ENCODE measurements at regions not wholly inside any gene's neighbourhood (a gene's known extent, or its start where the extent isn't known, plus 50 kb on each side); places are given as distances from the start of the nearest gene placed in this dataset.
"Not testable (repeated sequence)": the region's sequence is repeated elsewhere in the genome, so short reads cannot be mapped to it uniquely, and the experiment has no call there.

DNA sequence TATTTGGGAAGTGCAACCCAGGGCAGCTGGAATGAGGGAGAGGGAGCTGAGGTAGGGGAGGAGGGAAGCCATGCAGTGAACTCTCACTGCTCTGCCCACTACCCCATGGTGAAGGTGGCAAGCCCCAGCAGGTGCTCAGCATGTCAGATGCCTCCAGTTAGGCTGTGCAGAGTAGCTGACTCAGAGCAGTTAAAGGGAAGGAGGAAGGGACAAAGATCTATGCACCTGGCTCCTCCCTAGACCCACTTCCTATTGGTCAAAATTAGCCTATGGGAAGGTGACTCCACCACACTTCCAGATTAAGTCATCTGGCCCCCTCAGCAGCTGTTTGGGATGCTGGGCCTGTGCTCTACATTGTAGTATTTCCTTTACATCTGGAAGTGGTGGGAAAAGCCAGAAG is 125.7 kb upstream of the MTPN start:
- Histone ChIP-seq H3F3A (ENCODE audit: insufficient read depth) (no peaks in the 10 kb centered on the region), H2AFZ (ENCODE audit: low read depth, low read length, severe bottlenecking) (no peak overlapping the region), H3K36me3 (ENCODE audit: low read length) (no peaks in the 10 kb centered on the region), H3K9me3 (ENCODE audit: insufficient read depth, low read length) (no peaks in the 10 kb centered on the region), H3K4me3 (ENCODE audit: insufficient read depth, low read length, poor library complexity, severe bottlenecking) (no peak overlapping the region), H3K4me2 (ENCODE audit: low read depth, low read length, poor library complexity, severe bottlenecking) (no peak overlapping the region), H3K9ac (ENCODE audit: low read length) (no peak overlapping the region), H3K27me3 (ENCODE audit: low read length) (no peaks in the 10 kb centered on the region), H3K27ac (ENCODE audit: low read depth, low read length) (no peak overlapping the region), H3K79me2 (ENCODE audit: insufficient read depth, low read length) (no peaks in the 10 kb centered on the region), H4K20me1 (ENCODE audit: low read depth, low read length) (no peaks in the 10 kb centered on the region), H3K9me2 (replicated peaks; ENCODE audit: insufficient read depth, low read length) (no peaks in the 10 kb centered on the region)
- TF ChIP-seq EZH2phosphoT487 (conservative IDR thresholded peaks at IDR 0.05; ENCODE audit: low read length): no peak
- TF ChIP-seq, protein P1, sequence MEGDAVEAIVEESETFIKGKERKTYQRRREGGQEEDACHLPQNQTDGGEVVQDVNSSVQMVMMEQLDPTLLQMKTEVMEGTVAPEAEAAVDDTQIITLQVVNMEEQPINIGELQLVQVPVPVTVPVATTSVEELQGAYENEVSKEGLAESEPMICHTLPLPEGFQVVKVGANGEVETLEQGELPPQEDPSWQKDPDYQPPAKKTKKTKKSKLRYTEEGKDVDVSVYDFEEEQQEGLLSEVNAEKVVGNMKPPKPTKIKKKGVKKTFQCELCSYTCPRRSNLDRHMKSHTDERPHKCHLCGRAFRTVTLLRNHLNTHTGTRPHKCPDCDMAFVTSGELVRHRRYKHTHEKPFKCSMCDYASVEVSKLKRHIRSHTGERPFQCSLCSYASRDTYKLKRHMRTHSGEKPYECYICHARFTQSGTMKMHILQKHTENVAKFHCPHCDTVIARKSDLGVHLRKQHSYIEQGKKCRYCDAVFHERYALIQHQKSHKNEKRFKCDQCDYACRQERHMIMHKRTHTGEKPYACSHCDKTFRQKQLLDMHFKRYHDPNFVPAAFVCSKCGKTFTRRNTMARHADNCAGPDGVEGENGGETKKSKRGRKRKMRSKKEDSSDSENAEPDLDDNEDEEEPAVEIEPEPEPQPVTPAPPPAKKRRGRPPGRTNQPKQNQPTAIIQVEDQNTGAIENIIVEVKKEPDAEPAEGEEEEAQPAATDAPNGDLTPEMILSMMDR (IDR thresholded peaks at IDR 0.05; ENCODE audit: insufficient read depth, low read length, poor library complexity, severe bottlenecking): no peak

DNA sequence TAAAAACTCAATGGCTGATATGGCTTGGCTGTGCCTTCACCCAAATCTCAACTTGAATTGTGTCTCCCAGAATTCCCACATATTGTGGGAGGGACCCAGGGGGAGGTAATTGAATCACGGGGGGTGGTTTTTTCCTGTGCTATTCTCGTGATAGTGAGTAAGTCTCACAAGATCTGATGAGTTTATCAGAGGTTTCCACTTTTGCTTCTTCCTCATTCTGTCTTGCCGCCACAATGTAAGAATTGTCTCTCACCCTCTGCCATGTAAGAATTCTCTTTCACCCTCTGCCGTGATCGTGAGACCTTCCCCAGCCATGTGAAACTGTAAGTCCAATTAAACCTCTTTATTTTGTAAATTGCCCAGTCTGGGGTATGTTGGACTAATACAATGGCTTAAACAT is 115.6 kb upstream of the MTPN start:
- H3K9me3 ChIP-seq (ENCODE audit: insufficient read depth, low read length); H3K36me3 ChIP-seq (ENCODE audit: low read length); H3K27me3 ChIP-seq (ENCODE audit: low read length); H4K20me1 ChIP-seq (ENCODE audit: low read depth, low read length); H3K9ac ChIP-seq (ENCODE audit: low read length); H3K27ac ChIP-seq (ENCODE audit: low read depth, low read length); H2AFZ ChIP-seq (ENCODE audit: low read depth, low read length, severe bottlenecking); H3K4me3 ChIP-seq (ENCODE audit: insufficient read depth, low read length, poor library complexity, severe bottlenecking); H3K4me2 ChIP-seq (ENCODE audit: low read depth, low read length, poor library complexity, severe bottlenecking); H3K9me2 ChIP-seq (replicated peaks; ENCODE audit: insufficient read depth, low read length); H3K79me2 ChIP-seq (ENCODE audit: insufficient read depth, low read length); H3F3A ChIP-seq (ENCODE audit: insufficient read depth): not testable (repeated sequence)

DNA sequence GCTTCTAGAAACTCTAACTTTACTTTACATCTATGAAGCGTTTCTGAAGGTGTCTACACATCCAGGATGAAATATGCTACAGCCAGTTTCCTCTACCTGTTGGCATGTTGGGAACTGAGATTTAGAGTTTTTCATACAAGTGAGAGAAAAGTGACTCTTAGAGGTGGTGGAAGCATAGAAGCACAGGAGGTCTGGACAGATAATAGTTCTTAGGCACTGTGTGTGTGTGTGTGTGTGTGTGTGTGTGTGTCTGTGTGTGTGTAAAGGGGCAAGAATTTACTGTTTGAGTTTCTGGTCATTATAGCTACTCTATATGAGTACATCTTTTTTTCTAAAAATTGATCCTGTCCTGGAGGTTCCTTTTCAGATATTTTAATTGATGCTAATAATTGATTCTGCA is 110.7 kb upstream of the MTPN start:
- Histone ChIP-seq H4K20me1 (ENCODE audit: low read depth, low read length) (no peaks in the 10 kb centered on the region), H3F3A (ENCODE audit: insufficient read depth) (no peaks in the 10 kb centered on the region), H3K4me2 (ENCODE audit: low read depth, low read length, poor library complexity, severe bottlenecking) (no peak overlapping the region), H3K9me3 (ENCODE audit: insufficient read depth, low read length) (no peaks in the 10 kb centered on the region), H3K79me2 (ENCODE audit: insufficient read depth, low read length) (no peaks in the 10 kb centered on the region), H3K36me3 (ENCODE audit: low read length) (no peaks in the 10 kb centered on the region), H3K4me3 (ENCODE audit: insufficient read depth, low read length, poor library complexity, severe bottlenecking) (no peak overlapping the region), H3K9me2 (replicated peaks; ENCODE audit: insufficient read depth, low read length) (no peaks in the 10 kb centered on the region), H2AFZ (ENCODE audit: low read depth, low read length, severe bottlenecking) (no peak overlapping the region), H3K27me3 (ENCODE audit: low read length) (no peaks in the 10 kb centered on the region), H3K9ac (ENCODE audit: low read length) (no peak overlapping the region), H3K27ac (ENCODE audit: low read depth, low read length) (no peak overlapping the region)
- TF ChIP-seq, protein P1 (IDR thresholded peaks at IDR 0.05; ENCODE audit: insufficient read depth, low read length, poor library complexity, severe bottlenecking): no peak
- TF ChIP-seq EZH2phosphoT487 (conservative IDR thresholded peaks at IDR 0.05; ENCODE audit: low read length): no peak

DNA sequence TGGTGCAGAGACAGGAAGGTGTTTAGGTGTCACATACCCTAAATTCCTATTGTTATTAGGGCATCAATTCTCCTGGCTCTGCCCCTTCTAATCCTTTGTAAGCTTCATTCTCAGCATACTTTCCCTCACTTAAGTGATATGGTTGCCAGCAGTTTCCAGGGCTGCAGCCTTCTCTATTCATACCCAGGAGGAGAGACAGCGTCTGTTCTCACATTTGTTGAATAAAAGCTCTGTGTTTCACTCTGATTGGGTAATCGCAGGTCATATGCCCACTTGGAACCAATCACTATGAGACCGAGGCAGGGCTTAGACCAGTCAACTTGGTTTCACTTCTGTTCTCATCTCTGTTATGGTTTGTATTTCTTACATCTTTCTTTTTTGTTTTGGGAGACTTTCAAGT is 109.6 kb upstream of the MTPN start:
- Histone ChIP-seq H3K9me2 (replicated peaks; ENCODE audit: insufficient read depth, low read length) (no peaks in the 10 kb centered on the region), H3F3A (ENCODE audit: insufficient read depth) (no peaks in the 10 kb centered on the region), H3K36me3 (ENCODE audit: low read length) (no peaks in the 10 kb centered on the region), H3K27ac (ENCODE audit: low read depth, low read length) (no peak overlapping the region), H4K20me1 (ENCODE audit: low read depth, low read length) (no peaks in the 10 kb centered on the region), H3K9me3 (ENCODE audit: insufficient read depth, low read length) (no peaks in the 10 kb centered on the region), H3K79me2 (ENCODE audit: insufficient read depth, low read length) (no peaks in the 10 kb centered on the region), H3K9ac (ENCODE audit: low read length) (no peak overlapping the region), H3K4me3 (ENCODE audit: insufficient read depth, low read length, poor library complexity, severe bottlenecking) (no peak overlapping the region), H3K27me3 (ENCODE audit: low read length) (no peaks in the 10 kb centered on the region), H3K4me2 (ENCODE audit: low read depth, low read length, poor library complexity, severe bottlenecking) (no peak overlapping the region), H2AFZ (ENCODE audit: low read depth, low read length, severe bottlenecking) (no peak overlapping the region)
- TF ChIP-seq EZH2phosphoT487 (conservative IDR thresholded peaks at IDR 0.05; ENCODE audit: low read length): no peak
- TF ChIP-seq, protein P1 (IDR thresholded peaks at IDR 0.05; ENCODE audit: insufficient read depth, low read length, poor library complexity, severe bottlenecking): no peak
